SK-N-SH (cell line): ENCODE measurements at regions not wholly inside any gene's neighbourhood (a gene's known extent, or its start where the extent isn't known, plus 50 kb on each side); places are given as distances from the start of the nearest gene placed in this dataset.

Experiments
- CTCF ChIA-PET: fragments of 300-600, 350-600 bp; formaldehyde crosslinking; extraction: SDS; loops from one replicate; lab custom pipeline; 2021; lab: Yijun Ruan, JAX
- POLR2A ChIA-PET: fragments of 350-600 bp; sonication (Branson Sonifier 250); formaldehyde crosslinking; extraction: SDS; loops from one replicate; lab custom pipeline; 2020; ENCODE audit warnings: antibody characterized with exemption, inconsistent platforms; lab: Yijun Ruan, JAX
- DNase-seq: peaks from one replicate; pipeline ENCODE4 v3.0.0; 2012
- H2AFZ ChIP-seq: fragments of 200-600 bp; sonication (generic); 2 replicates; pipeline ENCODE4 v1.8.1; 2016; ENCODE audit warnings: antibody characterized with exemption, mild to moderate bottlenecking, low read depth
- H3F3A ChIP-seq: fragments of 200-600 bp; sonication (generic); replicated peaks from 2 replicates; pipeline ENCODE3; 2016; ENCODE audit warnings: antibody characterized with exemption, mild to moderate bottlenecking; ENCODE audit not compliant: insufficient read depth
- H3K27ac ChIP-seq, 2 experiments: fragments of 200-500 bp in 1 of 2; fragments of 200-600 bp in 1 of 2; sonication (Bioruptor generic) in 1 of 2; sonication (generic), shearing (Covaris generic) in 1 of 2; 2 replicates each; pipeline versions ENCODE4 v1.5.1 to v1.6.1; 2014 to 2016; ENCODE audit warnings: low read depth in 2 of 2, inconsistent platforms in 1 of 2, low read length in 1 of 2, mild to moderate bottlenecking in 1 of 2, mixed read lengths in 1 of 2
- H3K27me3 ChIP-seq: fragments of 200-600 bp; sonication (generic), shearing (Covaris generic); 2 replicates; pipeline ENCODE4 v1.6.1; 2016; ENCODE audit warnings: mixed run types; ENCODE audit not compliant: insufficient read depth
- H3K36me3 ChIP-seq, 2 experiments: fragments of 200-500 bp in 1 of 2; fragments of 200-600 bp in 1 of 2; sonication (Bioruptor generic) in 1 of 2; sonication (generic) in 1 of 2; replicated peaks in 1 of 2; 2 replicates each; pipeline versions ENCODE3 to v1.5.1; 2014 to 2016; ENCODE audit warnings: low read length in 1 of 2, mild to moderate bottlenecking in 1 of 2; ENCODE audit not compliant: insufficient read depth in 2 of 2, control insufficient read depth in 1 of 2
- H3K4me1 ChIP-seq, 2 experiments: fragments of 200-500 bp in 1 of 2; fragments of 200-600 bp in 1 of 2; sonication (Bioruptor generic) in 1 of 2; sonication (generic), shearing (Covaris generic) in 1 of 2; 2 replicates each; pipeline versions ENCODE4 v1.5.1 to v1.6.1; 2014 to 2016; ENCODE audit warnings: low read depth in 1 of 2, low read length in 1 of 2, mixed run types in 1 of 2; ENCODE audit not compliant: insufficient read depth in 2 of 2, control insufficient read depth in 1 of 2
- H3K4me2 ChIP-seq: fragments of 200-600 bp; sonication (generic), shearing (Covaris generic); 2 replicates; pipeline ENCODE4 v1.6.1; 2017; ENCODE audit warnings: mixed run types
- H3K4me3 ChIP-seq, 2 experiments: fragments of 200-500 bp in 1 of 2; fragments of 200-600 bp in 1 of 2; sonication (Bioruptor generic) in 1 of 2; sonication (generic), shearing (Covaris generic) in 1 of 2; 2 replicates each; pipeline versions ENCODE4 v1.5.1 to v1.8.1; 2014 to 2016; ENCODE audit warnings: low read depth in 2 of 2, inconsistent platforms in 1 of 2, low read length in 1 of 2, mild to moderate bottlenecking in 1 of 2, mixed read lengths in 1 of 2, moderate library complexity in 1 of 2
- H3K79me2 ChIP-seq: fragments of 200-600 bp; sonication (generic); 2 replicates; pipeline ENCODE4 v1.8.1; 2017; ENCODE audit warnings: mild to moderate bottlenecking; ENCODE audit not compliant: insufficient read depth
- H3K9ac ChIP-seq: fragments of 200-600 bp; sonication (generic); 2 replicates; pipeline ENCODE4 v1.6.1; 2017; ENCODE audit warnings: mixed run types
- H3K9me2 ChIP-seq: fragments of 200-600 bp; sonication (generic); 2 replicates; pipeline ENCODE4 v1.6.1; 2017; ENCODE audit warnings: mixed run types
- H3K9me3 ChIP-seq: fragments of 200-600 bp; sonication (generic); 2 replicates; pipeline ENCODE4 v1.6.1; 2017; ENCODE audit warnings: mixed run types, mild to moderate bottlenecking, moderate library complexity
- H4K20me1 ChIP-seq: fragments of 200-600 bp; sonication (generic); 2 replicates; pipeline ENCODE4 v1.6.1; 2017; ENCODE audit warnings: mild to moderate bottlenecking, mixed run types; ENCODE audit not compliant: insufficient read depth
- CHD2 ChIP-seq: fragments of 150-350 bp; IDR thresholded peaks from 2 replicates; pipeline ENCODE4 v1.6.1; 2018; ENCODE audit warnings: low read length; ENCODE audit not compliant: partially characterized antibody
- FOXM1 ChIP-seq: IDR thresholded peaks from 2 replicates; pipeline ENCODE4 v1.4.0; 2012; ENCODE audit warnings: low read depth, mild to moderate bottlenecking
- GABPA ChIP-seq: IDR thresholded peaks from 2 replicates; pipeline ENCODE4 v1.4.0; 2012; ENCODE audit warnings: low read depth, mild to moderate bottlenecking
- GATA2 ChIP-seq: sonication (generic); formaldehyde crosslinking; IDR thresholded peaks from 2 replicates; pipeline ENCODE4 v1.5.0; 2020; ENCODE audit warnings: mild to moderate bottlenecking, missing genetic modification reagents
- IRF3 ChIP-seq: fragments of 150-350 bp; IDR thresholded peaks from 2 replicates; pipeline ENCODE4 v1.6.1; 2016; ENCODE audit warnings: mild to moderate bottlenecking, low read depth, low read length
- MEF2A ChIP-seq: IDR thresholded peaks from 2 replicates; pipeline ENCODE4 v1.4.0; 2012; ENCODE audit warnings: low read depth, borderline replicate concordance
- MXI1 ChIP-seq: IDR thresholded peaks from 2 replicates; pipeline ENCODE4 v1.6.1; 2012; ENCODE audit warnings: mild to moderate bottlenecking, low read depth, low read length, improper control_type of control experiment
- NFIC ChIP-seq: IDR thresholded peaks from 2 replicates; pipeline ENCODE4 v1.4.0; 2012; ENCODE audit warnings: borderline replicate concordance
- NRF1 ChIP-seq: IDR thresholded peaks from 2 replicates; pipeline ENCODE4 v1.6.1; 2012; ENCODE audit warnings: low read depth, mild to moderate bottlenecking, low read length
- POLR2AphosphoS5 ChIP-seq: IDR thresholded peaks from 2 replicates; pipeline ENCODE4 v1.6.1; 2012; ENCODE audit warnings: low read depth, low read length
- RAD21 ChIP-seq: IDR thresholded peaks from 2 replicates; pipeline ENCODE4 v1.6.1; 2012; ENCODE audit warnings: mild to moderate bottlenecking, low read length
- RCOR1 ChIP-seq: fragments of 150-350 bp; IDR thresholded peaks from 2 replicates; pipeline ENCODE4 v1.6.1; 2017; ENCODE audit warnings: antibody characterized with exemption, low read length
- RXRA ChIP-seq: IDR thresholded peaks from 2 replicates; pipeline ENCODE4 v1.4.0; 2012; ENCODE audit warnings: low read depth, mild to moderate bottlenecking, borderline replicate concordance
- SIN3A ChIP-seq: IDR thresholded peaks from 2 replicates; pipeline ENCODE4 v1.6.1; 2012; ENCODE audit warnings: low read depth, mild to moderate bottlenecking, low read length, moderate library complexity, borderline replicate concordance
- TAF1 ChIP-seq: IDR thresholded peaks from 2 replicates; pipeline ENCODE4 v1.6.1; 2012; ENCODE audit warnings: low read depth, mild to moderate bottlenecking, low read length, moderate library complexity, borderline replicate concordance
- TEAD4 ChIP-seq: IDR thresholded peaks from 2 replicates; pipeline ENCODE4 v1.4.0; 2012; ENCODE audit warnings: mild to moderate bottlenecking, borderline replicate concordance; ENCODE audit not compliant: insufficient read depth
- USF1 ChIP-seq: IDR thresholded peaks from 2 replicates; pipeline ENCODE4 v1.4.0; 2012; ENCODE audit warnings: low read depth, borderline replicate concordance
- YY1 ChIP-seq: IDR thresholded peaks from 2 replicates; pipeline ENCODE4 v1.4.0; 2012; ENCODE audit warnings: low read depth, mild to moderate bottlenecking
- ZBTB33 ChIP-seq: IDR thresholded peaks from 2 replicates; pipeline ENCODE4 v1.4.0; 2012; ENCODE audit warnings: low read depth, borderline replicate concordance
- WGBS: methylation state at CpG from one replicate; pipeline ENCODE4 v1.1.6; 2017; ENCODE audit warnings: low lambda C conversion rate; 5-methylcytosine and 5-hydroxymethylcytosine counted together

GRCh38 chr12:89877136-89877535 lies 168.5 kb upstream of the ATP2B1 start:
- WGBS = 97% methylated on average over 3 of the region's 3 CpGs
- no peak overlapping the region for H3K4me2 ChIP-seq
- no peak for TF ChIP-seq MEF2A
- no peak for TF ChIP-seq USF1
- no peak for TF ChIP-seq TAF1
- TF ChIP-seq CHD2 = no peak
- TF ChIP-seq SIN3A = no peak
- no peak for TF ChIP-seq NRF1
- no peak for TF ChIP-seq RCOR1
- DNase-seq = no peak
- no peaks in the 10 kb centered on the region for H3K36me3 ChIP-seq
- H3K27ac ChIP-seq = no peak overlapping the region
- ChIA-PET CTCF (no interaction called here), POLR2A (no interaction called here)
- H3K4me1 ChIP-seq = no peaks in the 10 kb centered on the region
- no peak overlapping the region for H2AFZ ChIP-seq
- no peaks in the 10 kb centered on the region for H3K27me3 ChIP-seq
- H3F3A ChIP-seq = no peaks in the 10 kb centered on the region
- no peaks in the 10 kb centered on the region for H3K79me2 ChIP-seq
- H4K20me1 ChIP-seq = no peaks in the 10 kb centered on the region
- H3K9ac ChIP-seq = no peak overlapping the region
- H3K9me2 ChIP-seq = no peaks in the 10 kb centered on the region
- no peaks in the 10 kb centered on the region for H3K9me3 ChIP-seq
- no peak overlapping the region for H3K4me3 ChIP-seq

GRCh38 chr12:89875809-89876208 lies 167.2 kb upstream of the ATP2B1 start:
- ChIA-PET POLR2A (no interaction called here), CTCF (interaction anchor here (1.1 kb wide), 1 partner anchor 12 kb away, joined by 3 read pairs; no protein-coding TSS in a partner anchor)
- Histone ChIP-seq H3K27ac (no peak overlapping the region), H3K4me1 (no peaks in the 10 kb centered on the region), H3K36me3 (no peaks in the 10 kb centered on the region), H3K9me3 (no peaks in the 10 kb centered on the region), H2AFZ (no peak overlapping the region), H3K4me2 (no peak overlapping the region), H3K4me3 (no peak overlapping the region), H3K9ac (no peak overlapping the region), H3F3A (no peaks in the 10 kb centered on the region), H4K20me1 (no peaks in the 10 kb centered on the region), H3K79me2 (no peaks in the 10 kb centered on the region), H3K27me3 (no peaks in the 10 kb centered on the region), H3K9me2 (no peaks in the 10 kb centered on the region)
- TF ChIP-seq NFIC = peak; percentile 23; the same call in 1 of the 2 replicates
- no peak for TF ChIP-seq GABPA
- no peak for DNase-seq
- WGBS = 35% methylated on average over 1 of the region's 1 CpG

- Histone ChIP-seq H4K20me1 (no peaks in the 10 kb centered on the region), H2AFZ (no peak overlapping the region), H3K4me1 (no peaks in the 10 kb centered on the region), H3K9me3 (0 out of 2 replicates have a peak, but pooled peaks cover 3% of the 10 kb centered on the region), H3K4me3 (no peak overlapping the region), H3K9ac (no peak overlapping the region), H3K9me2 (no peaks in the 10 kb centered on the region), H3F3A (no peaks in the 10 kb centered on the region), H3K27ac (no peak overlapping the region), H3K4me2 (no peak overlapping the region), H3K79me2 (no peaks in the 10 kb centered on the region), H3K27me3 (no peaks in the 10 kb centered on the region), H3K36me3 (no peaks in the 10 kb centered on the region)
- no peak for DNase-seq
- TF ChIP-seq ZBTB33 (no peak), MEF2A (no peak), RXRA (no peak), TEAD4 (no peak), RAD21 (no peak), IRF3 (no peak), FOXM1 (no peak), NRF1 (no peak), YY1 (no peak), POLR2AphosphoS5 (no peak), GATA2 (CRISPR knock-in tag) (no peak), MXI1 (no peak)
- WGBS = 95% methylated on average over 2 of the region's 2 CpGs
- ChIA-PET POLR2A (no interaction called here), CTCF (interaction anchor here (1.1 kb wide), 1 partner anchor 11 kb away, joined by 3 read pairs; no protein-coding TSS in a partner anchor)
Measured at GRCh38 chr12:89875225-89875624, 166.6 kb upstream of the ATP2B1 start.
